ENCODE measurements at regions not wholly inside any gene's neighbourhood (a gene's known extent, or its start where the extent isn't known, plus 50 kb on each side); places are given as distances from the start of the nearest gene placed in this dataset.

- ChIA-PET POLR2A (no interaction called here), CTCF (ENCODE audit: low intra/inter-chr PET ratio, low total read pairs) (no interaction called here)
- no peaks in the 10 kb centered on the region for H4K20me1 ChIP-seq (ENCODE audit: insufficient read depth, low read length)
- no peak for FAIRE-seq
- no peak overlapping the region for H3K9ac ChIP-seq (ENCODE audit: insufficient read depth, low read depth, low read length)
- no peak overlapping the region for H3K4me2 ChIP-seq (ENCODE audit: low read depth, low read length)
- no peaks in the 10 kb centered on the region for H3K27me3 ChIP-seq (ENCODE audit: control insufficient read depth in 1 of 2, insufficient read depth in 2 of 2, low read length in 2 of 2)
- no peaks in the 10 kb centered on the region for H3K4me1 ChIP-seq (ENCODE audit: insufficient read depth, low read length)
- 22% methylated on average over 3 of the region's 3 CpGs for WGBS (ENCODE audit: low lambda C conversion rate)
- TF ChIP-seq, protein P1, sequence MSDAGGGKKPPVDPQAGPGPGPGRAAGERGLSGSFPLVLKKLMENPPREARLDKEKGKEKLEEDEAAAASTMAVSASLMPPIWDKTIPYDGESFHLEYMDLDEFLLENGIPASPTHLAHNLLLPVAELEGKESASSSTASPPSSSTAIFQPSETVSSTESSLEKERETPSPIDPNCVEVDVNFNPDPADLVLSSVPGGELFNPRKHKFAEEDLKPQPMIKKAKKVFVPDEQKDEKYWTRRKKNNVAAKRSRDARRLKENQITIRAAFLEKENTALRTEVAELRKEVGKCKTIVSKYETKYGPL (CRISPR knock-in tag; IDR thresholded peaks at IDR 0.05): no peak
- TF ChIP-seq ZNF335 (CRISPR knock-in tag; IDR thresholded peaks at IDR 0.05) (no peak), ELF3 (CRISPR knock-in tag; IDR thresholded peaks at IDR 0.05) (no peak), BCL6 (CRISPR knock-in tag; IDR thresholded peaks at IDR 0.05) (no peak), ZNF773 (CRISPR knock-in tag; IDR thresholded peaks at IDR 0.05; ENCODE audit: borderline replicate concordance) (no peak), HNRNPLL (IDR thresholded peaks at IDR 0.05; ENCODE audit: low read depth, low read length, poor library complexity, severe bottlenecking) (no peak), CENPT (CRISPR knock-in tag; IDR thresholded peaks at IDR 0.05; ENCODE audit: low read depth) (no peak), EHMT2 (IDR thresholded peaks at IDR 0.05; ENCODE audit: borderline replicate concordance, low read depth, low read length) (no peak), PAX8 (CRISPR knock-in tag; IDR thresholded peaks at IDR 0.05; ENCODE audit: borderline replicate concordance) (no peak), ZMYM3 (CRISPR knock-in tag; IDR thresholded peaks at IDR 0.05) (no peak)
- TF ChIP-seq, protein P2, sequence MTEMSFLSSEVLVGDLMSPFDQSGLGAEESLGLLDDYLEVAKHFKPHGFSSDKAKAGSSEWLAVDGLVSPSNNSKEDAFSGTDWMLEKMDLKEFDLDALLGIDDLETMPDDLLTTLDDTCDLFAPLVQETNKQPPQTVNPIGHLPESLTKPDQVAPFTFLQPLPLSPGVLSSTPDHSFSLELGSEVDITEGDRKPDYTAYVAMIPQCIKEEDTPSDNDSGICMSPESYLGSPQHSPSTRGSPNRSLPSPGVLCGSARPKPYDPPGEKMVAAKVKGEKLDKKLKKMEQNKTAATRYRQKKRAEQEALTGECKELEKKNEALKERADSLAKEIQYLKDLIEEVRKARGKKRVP (CRISPR knock-in tag; IDR thresholded peaks at IDR 0.05): no peak
- TF ChIP-seq, protein P3, sequence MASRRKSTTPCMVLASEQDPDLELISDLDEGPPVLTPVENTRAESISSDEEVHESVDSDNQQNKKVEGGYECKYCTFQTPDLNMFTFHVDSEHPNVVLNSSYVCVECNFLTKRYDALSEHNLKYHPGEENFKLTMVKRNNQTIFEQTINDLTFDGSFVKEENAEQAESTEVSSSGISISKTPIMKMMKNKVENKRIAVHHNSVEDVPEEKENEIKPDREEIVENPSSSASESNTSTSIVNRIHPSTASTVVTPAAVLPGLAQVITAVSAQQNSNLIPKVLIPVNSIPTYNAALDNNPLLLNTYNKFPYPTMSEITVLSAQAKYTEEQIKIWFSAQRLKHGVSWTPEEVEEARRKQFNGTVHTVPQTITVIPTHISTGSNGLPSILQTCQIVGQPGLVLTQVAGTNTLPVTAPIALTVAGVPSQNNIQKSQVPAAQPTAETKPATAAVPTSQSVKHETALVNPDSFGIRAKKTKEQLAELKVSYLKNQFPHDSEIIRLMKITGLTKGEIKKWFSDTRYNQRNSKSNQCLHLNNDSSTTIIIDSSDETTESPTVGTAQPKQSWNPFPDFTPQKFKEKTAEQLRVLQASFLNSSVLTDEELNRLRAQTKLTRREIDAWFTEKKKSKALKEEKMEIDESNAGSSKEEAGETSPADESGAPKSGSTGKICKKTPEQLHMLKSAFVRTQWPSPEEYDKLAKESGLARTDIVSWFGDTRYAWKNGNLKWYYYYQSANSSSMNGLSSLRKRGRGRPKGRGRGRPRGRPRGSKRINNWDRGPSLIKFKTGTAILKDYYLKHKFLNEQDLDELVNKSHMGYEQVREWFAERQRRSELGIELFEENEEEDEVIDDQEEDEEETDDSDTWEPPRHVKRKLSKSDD (CRISPR knock-in tag; IDR thresholded peaks at IDR 0.05; ENCODE audit: low read depth): no peak
- TF ChIP-seq, protein P4, sequence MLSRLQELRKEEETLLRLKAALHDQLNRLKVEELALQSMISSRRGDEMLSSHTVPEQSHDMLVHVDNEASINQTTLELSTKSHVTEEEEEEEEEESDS (CRISPR knock-in tag; IDR thresholded peaks at IDR 0.05; ENCODE audit: borderline replicate concordance): no peak
- BruUV-seq (replicated peaks): no TSS peak
- no peaks in the 10 kb centered on the region for H3K36me3 ChIP-seq (replicated peaks in 1 of 2; ENCODE audit: control insufficient read depth in 1 of 2, insufficient read depth in 2 of 2, low read length in 2 of 2)
- no peak overlapping the region for H3K27ac ChIP-seq (ENCODE audit: extremely low read length, insufficient read depth, low read length)
- H3K9me3 ChIP-seq (ENCODE audit: low read length): peaks cover 73% of the 10 kb centered on the region
- no peak for DNase-seq (ENCODE audit: low spot score)
- no peak overlapping the region for H3K4me3 ChIP-seq (replicated peaks in 1 of 3; ENCODE audit: insufficient read depth in 1 of 3, low read depth in 2 of 3, low read length in 3 of 3)
- no peak overlapping the region for H2AFZ ChIP-seq (ENCODE audit: low read length)
- H3K79me2 ChIP-seq (ENCODE audit: insufficient read depth, low read length): no peaks in the 10 kb centered on the region
- intact Hi-C loops (cut with micrococcal nuclease; ENCODE audit: unreplicated experiment) (no loop called here), in situ Hi-C loops (cut with HindIII; ENCODE audit: extremely low pct_ligation_motif_present, low pct_unique_long_range_greater_than_20kb) (no loop called here)
- no peak for ATAC-seq
These were observed 350.9 kb upstream of the ZP4 start for GRCh38 chr1:238241607-238242006.
